HEK293T (cell line): ENCODE measurements at regions not wholly inside any gene's neighbourhood (a gene's known extent, or its start where the extent isn't known, plus 50 kb on each side); places are given as distances from the start of the nearest gene placed in this dataset.

Source experiments
- BHLHE40 ChIP-seq: fragments of 450-650 bp; IDR thresholded peaks from 2 replicates; pipeline ENCODE4 v1.6.1; 2016; ENCODE audit warnings: mild to moderate bottlenecking, moderate library complexity, borderline replicate concordance
- ELF4 ChIP-seq: fragments of 450-650 bp; IDR thresholded peaks from 2 replicates; pipeline ENCODE4 v1.6.1; 2017; ENCODE audit warnings: antibody characterized with exemption
- FOXA1 ChIP-seq: fragments of 450-650 bp; IDR thresholded peaks from 2 replicates; pipeline ENCODE4 v1.6.1; 2016; ENCODE audit warnings: mild to moderate bottlenecking
- FOXK2 ChIP-seq: fragments of 450-650 bp; IDR thresholded peaks from 2 replicates; pipeline ENCODE4 v1.6.1; 2016; ENCODE audit warnings: mild to moderate bottlenecking
- FOXM1 ChIP-seq: fragments of 450-650 bp; IDR thresholded peaks from 2 replicates; pipeline ENCODE4 v1.6.1; 2017; ENCODE audit warnings: mild to moderate bottlenecking, borderline replicate concordance
- HDGF ChIP-seq: fragments of 450-650 bp; IDR thresholded peaks from 2 replicates; pipeline ENCODE4 v1.6.1; 2017; ENCODE audit warnings: antibody characterized with exemption, borderline replicate concordance
- L3MBTL2 ChIP-seq: fragments of 450-650 bp; conservative IDR thresholded peaks from 2 replicates; pipeline ENCODE4 v1.6.1; 2016; ENCODE audit warnings: mild to moderate bottlenecking
- NFRKB ChIP-seq: fragments of 450-650 bp; IDR thresholded peaks from 2 replicates; pipeline ENCODE4 v1.6.1; 2016; ENCODE audit warnings: mild to moderate bottlenecking, moderate library complexity
- PKNOX1 ChIP-seq: fragments of 450-650 bp; IDR thresholded peaks from 2 replicates; pipeline ENCODE4 v1.6.1; 2016
- SP1 ChIP-seq: fragments of 450-650 bp; IDR thresholded peaks from 2 replicates; pipeline ENCODE4 v1.6.1; 2017
- SUZ12 ChIP-seq: fragments of 450-650 bp; IDR thresholded peaks from 2 replicates; pipeline ENCODE4 v1.6.1; 2016; ENCODE audit warnings: mild to moderate bottlenecking
- ZNF384 ChIP-seq: fragments of 450-650 bp; IDR thresholded peaks from 2 replicates; pipeline ENCODE4 v1.6.1; 2016

DNA sequence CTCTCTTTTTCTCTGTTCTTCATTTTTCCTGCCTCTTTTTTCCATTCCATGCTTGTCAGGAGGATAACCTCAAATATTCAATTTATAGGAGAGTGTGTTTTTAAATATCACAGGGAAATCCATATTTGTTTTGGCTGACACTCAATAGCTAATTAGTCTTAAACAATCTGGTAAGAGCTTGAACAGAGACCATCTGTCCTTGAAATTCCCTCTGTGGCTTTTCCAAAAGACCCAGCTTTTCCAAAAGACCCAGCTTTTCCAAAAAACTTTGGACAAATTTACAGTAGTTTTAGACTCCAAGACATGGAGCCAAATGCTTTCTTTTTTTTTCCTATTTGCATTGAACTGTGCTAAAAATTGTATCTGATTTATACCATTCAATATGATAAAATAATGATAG lies 127.4 kb upstream of the FAM83B start:
- TF ChIP-seq FOXM1 (no peak), FOXK2 (no peak), ZNF384 (no peak), L3MBTL2 (no peak), SP1 (no peak), HDGF (no peak), PKNOX1 (no peak), NFRKB (no peak), SUZ12 (no peak), BHLHE40 (no peak), ELF4 (no peak), FOXA1 (no peak)
